GM10266 (cell line): ENCODE measurements at regions not wholly inside any gene's neighbourhood (a gene's known extent, or its start where the extent isn't known, plus 50 kb on each side); places are given as distances from the start of the nearest gene placed in this dataset.

ENCODE experiments used
- DNase-seq: peaks from one replicate; pipeline ENCODE4 v3.0.0; 2012; ENCODE audit errors: extremely low spot score
- TF ChIP-seq, protein P1 (sequence below): IDR thresholded peaks from 2 replicates; pipeline ENCODE4 v1.5.1; 2012; ENCODE audit warnings: mild to moderate bottlenecking, low read depth; ENCODE audit not compliant: control insufficient read depth, insufficient read depth; ENCODE audit errors: missing control alignments

DNA sequence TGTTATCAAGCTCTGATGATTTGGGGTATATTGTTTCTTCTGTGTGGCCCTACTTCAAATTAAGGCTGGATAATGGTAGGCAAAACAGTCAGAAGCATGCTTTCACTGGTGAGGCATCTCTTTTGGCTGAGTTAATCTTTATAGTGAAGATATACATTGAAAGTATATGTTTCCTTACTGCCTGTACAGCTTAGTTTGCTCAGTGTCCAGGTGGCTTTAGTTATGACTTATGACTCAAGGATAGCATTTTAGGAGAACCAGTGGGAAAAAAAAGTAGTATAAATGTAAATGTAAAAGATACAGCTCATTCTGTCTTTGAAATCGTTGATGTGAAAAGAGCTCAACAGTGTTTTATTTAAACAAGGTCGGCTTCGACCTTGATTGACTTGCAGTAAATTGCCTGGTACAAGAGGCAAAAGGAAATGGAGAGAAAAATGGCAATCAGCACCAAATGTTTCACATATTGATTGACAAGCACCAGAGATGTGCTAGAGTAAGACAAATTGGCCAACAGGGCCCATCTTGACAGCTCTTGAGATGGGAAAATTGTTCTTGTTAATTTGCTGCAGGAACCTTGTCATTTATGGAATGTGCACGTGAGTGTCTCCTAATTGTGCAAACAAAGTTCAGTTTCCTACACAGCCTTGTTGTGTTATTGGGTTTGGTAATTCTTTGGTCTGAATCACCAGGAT, 447.4 kb upstream of the WWC1 start:
- no peak for DNase-seq
- TF ChIP-seq, protein P1, sequence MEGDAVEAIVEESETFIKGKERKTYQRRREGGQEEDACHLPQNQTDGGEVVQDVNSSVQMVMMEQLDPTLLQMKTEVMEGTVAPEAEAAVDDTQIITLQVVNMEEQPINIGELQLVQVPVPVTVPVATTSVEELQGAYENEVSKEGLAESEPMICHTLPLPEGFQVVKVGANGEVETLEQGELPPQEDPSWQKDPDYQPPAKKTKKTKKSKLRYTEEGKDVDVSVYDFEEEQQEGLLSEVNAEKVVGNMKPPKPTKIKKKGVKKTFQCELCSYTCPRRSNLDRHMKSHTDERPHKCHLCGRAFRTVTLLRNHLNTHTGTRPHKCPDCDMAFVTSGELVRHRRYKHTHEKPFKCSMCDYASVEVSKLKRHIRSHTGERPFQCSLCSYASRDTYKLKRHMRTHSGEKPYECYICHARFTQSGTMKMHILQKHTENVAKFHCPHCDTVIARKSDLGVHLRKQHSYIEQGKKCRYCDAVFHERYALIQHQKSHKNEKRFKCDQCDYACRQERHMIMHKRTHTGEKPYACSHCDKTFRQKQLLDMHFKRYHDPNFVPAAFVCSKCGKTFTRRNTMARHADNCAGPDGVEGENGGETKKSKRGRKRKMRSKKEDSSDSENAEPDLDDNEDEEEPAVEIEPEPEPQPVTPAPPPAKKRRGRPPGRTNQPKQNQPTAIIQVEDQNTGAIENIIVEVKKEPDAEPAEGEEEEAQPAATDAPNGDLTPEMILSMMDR, result no peak

DNA sequence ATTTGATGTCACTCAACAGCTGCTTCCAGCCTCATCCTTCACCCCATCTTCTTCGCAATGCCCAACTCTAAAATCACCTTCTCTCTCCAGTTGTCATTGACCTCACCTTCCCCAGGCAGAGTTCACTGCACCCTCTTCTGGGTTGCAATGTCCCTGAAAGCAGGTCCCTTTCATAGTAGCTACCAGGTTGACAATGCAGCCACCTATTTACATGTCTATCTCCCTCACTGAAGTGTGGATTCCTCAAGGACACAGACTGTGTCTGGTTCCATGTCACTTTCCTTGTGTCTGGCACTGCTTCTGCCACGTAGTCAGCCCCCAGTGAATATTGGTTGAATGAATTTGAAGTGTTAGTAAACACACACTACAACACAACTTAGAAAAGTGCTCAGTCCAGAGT, 445.5 kb upstream of the WWC1 start:
- TF ChIP-seq, protein P1, result no peak
- no peak for DNase-seq

DNA sequence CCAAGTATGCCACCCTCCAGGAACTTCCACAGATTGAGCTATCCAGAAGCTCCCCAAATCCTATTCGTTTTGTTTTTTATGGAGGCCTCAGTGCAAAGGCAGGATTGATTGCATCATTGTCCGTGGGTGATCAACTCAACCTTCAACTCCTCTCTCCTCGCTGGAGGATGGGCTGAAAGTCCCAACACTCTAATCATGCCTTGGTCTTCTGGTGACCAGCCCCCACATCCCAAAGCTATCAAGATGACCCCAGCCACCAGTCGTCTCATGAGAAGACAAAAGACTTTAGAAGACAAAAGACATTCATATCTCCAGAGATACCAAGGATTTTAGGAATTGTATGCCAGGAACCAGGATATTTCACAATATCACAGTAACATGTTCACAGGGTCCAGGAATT, 441.6 kb upstream of the WWC1 start:
- TF ChIP-seq, protein P1, result no peak
- no peak for DNase-seq

DNA sequence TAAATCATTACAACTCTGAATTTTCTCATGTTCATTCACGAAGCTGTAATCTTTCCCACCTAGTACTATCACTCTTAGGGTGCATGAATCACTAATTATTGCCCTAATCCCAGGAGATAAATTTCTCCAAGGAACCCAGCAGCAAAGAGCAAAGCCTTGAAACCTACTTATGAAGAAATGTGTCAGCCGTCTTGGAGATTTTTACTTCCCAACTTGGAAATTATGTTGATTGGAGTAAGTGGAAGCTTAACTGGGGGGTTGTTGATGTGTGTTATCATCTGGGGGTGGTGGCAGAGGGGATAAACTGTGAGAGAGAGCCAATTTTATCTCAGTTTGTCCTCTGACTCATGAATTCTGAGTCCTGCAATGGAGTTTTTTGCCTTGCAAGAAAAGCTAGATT, 440.5 kb upstream of the WWC1 start:
- TF ChIP-seq, protein P1, result no peak

DNA sequence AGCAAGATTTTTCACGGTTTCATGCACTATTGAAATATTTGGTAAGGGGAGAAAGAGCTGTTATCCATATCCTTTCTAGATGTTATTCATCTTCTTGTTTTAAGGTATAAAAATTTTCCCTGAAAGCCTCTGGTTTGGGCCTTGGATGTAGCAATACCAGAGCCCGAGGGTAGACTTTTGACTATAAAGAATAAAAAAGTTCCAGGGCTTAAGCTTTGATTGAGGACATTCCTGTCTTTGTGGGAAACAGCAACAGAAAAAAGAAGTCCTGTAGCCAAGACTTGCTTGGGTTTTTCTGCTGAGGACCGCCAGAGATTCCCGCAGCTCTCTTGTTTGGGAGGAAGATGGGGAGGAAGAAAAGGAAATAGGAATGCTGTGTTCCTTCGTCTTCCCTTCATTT, 440.0 kb upstream of the WWC1 start:
- no peak for DNase-seq
- TF ChIP-seq, protein P1, result no peak

More for the DNA sequence above, 440.5 kb upstream of the WWC1 start:
- no peak for DNase-seq

DNA sequence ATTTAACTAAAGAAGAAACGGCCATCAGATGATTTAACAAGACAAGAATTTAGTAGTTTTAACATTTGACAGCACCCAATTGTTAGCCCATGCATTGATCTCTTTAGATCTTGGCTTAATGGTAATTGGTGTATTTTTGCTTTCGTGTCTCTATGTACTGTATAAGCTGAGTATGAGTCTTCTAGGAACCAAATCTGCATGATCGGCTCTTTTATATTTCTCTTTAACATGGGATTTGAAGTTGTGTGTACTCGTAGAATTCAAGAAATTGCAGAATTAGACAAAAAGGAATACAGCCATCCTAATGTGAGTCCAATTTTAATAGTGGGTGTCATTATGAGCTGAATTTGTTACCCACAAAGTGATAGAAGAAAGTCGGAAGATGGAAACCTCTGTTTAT, 438.9 kb upstream of the WWC1 start:
- DNase-seq, result no peak
- TF ChIP-seq, protein P1, result no peak

DNA sequence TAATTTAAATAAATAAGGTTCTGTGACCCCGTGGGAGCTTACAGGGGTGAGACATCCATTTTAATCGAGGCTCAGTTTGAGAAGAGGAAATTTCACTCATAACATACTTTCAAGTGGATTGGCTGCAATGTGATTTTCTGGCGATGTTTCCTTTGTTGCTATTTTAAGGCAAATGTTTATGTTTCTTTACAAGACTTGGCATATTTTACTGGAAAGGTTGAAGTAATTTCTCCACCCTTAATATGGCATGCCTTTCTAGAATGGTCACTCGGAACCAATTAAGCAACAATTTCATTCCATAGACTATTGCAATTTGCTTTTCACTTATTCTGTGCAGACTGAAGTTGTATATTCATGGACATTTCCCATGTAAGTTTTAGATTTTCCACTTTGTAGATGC, 438.0 kb upstream of the WWC1 start:
- TF ChIP-seq, protein P1, result no peak
- no peak for DNase-seq
